Ascending aorta (tissue), 2 donors: ENCODE measurements at regions not wholly inside any gene's neighbourhood (a gene's known extent, or its start where the extent isn't known, plus 50 kb on each side); places are given as distances from the start of the nearest gene placed in this dataset.

Source experiments
- DNase-seq, 2 donors: peaks; one replicate each; pipeline ENCODE4 v3.0.0-alpha.2; 2019; ENCODE audit warnings: low spot score in 2 of 2
- H3K27ac ChIP-seq, 2 donors: fragments of 200-600 bp; sonication (generic); one replicate each; pipeline ENCODE4 v1.5.1; 2016 to 2017; ENCODE audit warnings: mild to moderate bottlenecking in 1 of 2
- H3K27me3 ChIP-seq: fragments of 200-600 bp; sonication (generic); one replicate; pipeline ENCODE4 v1.5.1; 2017
- H3K36me3 ChIP-seq, 2 donors: fragments of 200-600 bp; sonication (generic); one replicate each; pipeline ENCODE4 v1.5.1; 2016
- H3K4me1 ChIP-seq, 2 donors: fragments of 200-600 bp; sonication (generic); one replicate each; pipeline ENCODE4 v1.5.1; 2016 to 2017; ENCODE audit warnings: mild to moderate bottlenecking in 1 of 2
- H3K4me3 ChIP-seq, 2 donors: fragments of 200-600 bp; sonication (generic); one replicate each; pipeline ENCODE4 v1.5.1; 2016 to 2017; ENCODE audit warnings: mild to moderate bottlenecking in 1 of 2
- H3K9me3 ChIP-seq, 2 donors: fragments of 200-600 bp; sonication (generic); one replicate each; pipeline ENCODE4 v1.5.1; 2016
- CTCF ChIP-seq, 3 experiments: fragments of 200-600 bp in 2 of 3; fragments of 450-650 bp in 1 of 3; sonication (generic) in 2 of 3; IDR thresholded peaks; one replicate each; pipeline ENCODE4 v1.5.1; 2016 to 2019; ENCODE audit warnings: antibody characterized with exemption in 3 of 3, mild to moderate bottlenecking in 1 of 3, moderate library complexity in 1 of 3
- intact Hi-C: fragments of 100-400 bp; cut with DNase I; formaldehyde crosslinking; loops from one replicate; pipeline ENCODE4 v1.15.1; 2023

GRCh38 chr4:148515248-148515647 lies 73.0 kb upstream of the NR3C2 start:
- no peak overlapping the region for H3K27ac ChIP-seq
- H3K9me3 ChIP-seq: peaks cover 0 to 3% of the 10 kb centered on the region in 2 donors
- no peak for DNase-seq
- H3K27me3 ChIP-seq: no peaks in the 10 kb centered on the region
- no peaks in the 10 kb centered on the region for H3K4me1 ChIP-seq
- intact Hi-C loops: no loop called here
- no peak overlapping the region for H3K4me3 ChIP-seq
- TF ChIP-seq CTCF (IDR thresholded peaks at IDR 0.05): no peak
- no peaks in the 10 kb centered on the region for H3K36me3 ChIP-seq

GRCh38 chr4:148514581-148514980 lies 72.4 kb upstream of the NR3C2 start:
- no peak for TF ChIP-seq CTCF (IDR thresholded peaks at IDR 0.05)
- H3K27ac ChIP-seq: no peak overlapping the region
- H3K9me3 ChIP-seq: peaks cover 0 to 3% of the 10 kb centered on the region in 2 donors
- no peak for DNase-seq
- no peaks in the 10 kb centered on the region for H3K4me1 ChIP-seq
- no peak overlapping the region for H3K4me3 ChIP-seq
- no peaks in the 10 kb centered on the region for H3K27me3 ChIP-seq
- intact Hi-C loops: no loop called here
- H3K36me3 ChIP-seq: no peaks in the 10 kb centered on the region

GRCh38 chr4:148514041-148514440 lies 71.8 kb upstream of the NR3C2 start:
- H3K36me3 ChIP-seq: no peaks in the 10 kb centered on the region
- H3K4me1 ChIP-seq: no peaks in the 10 kb centered on the region
- intact Hi-C loops: no loop called here
- DNase-seq: no peak
- no peak overlapping the region for H3K4me3 ChIP-seq
- no peak for TF ChIP-seq CTCF (IDR thresholded peaks at IDR 0.05)
- peaks cover 0 to 3% of the 10 kb centered on the region in 2 donors for H3K9me3 ChIP-seq
- no peak overlapping the region for H3K27ac ChIP-seq
- H3K27me3 ChIP-seq: no peaks in the 10 kb centered on the region

- no peak overlapping the region for H3K4me3 ChIP-seq
- no peak for DNase-seq
Observed at GRCh38 chr4:148510211-148510610, 68.0 kb upstream of the NR3C2 start.

GRCh38 chr4:148503681-148504080 lies 61.5 kb upstream of the NR3C2 start:
- intact Hi-C loops: no loop called here
- H3K4me3 ChIP-seq: no peak overlapping the region
- no peaks in the 10 kb centered on the region for H3K27me3 ChIP-seq
- no peaks in the 10 kb centered on the region for H3K9me3 ChIP-seq
- no peak for TF ChIP-seq CTCF (IDR thresholded peaks at IDR 0.05)
- no peak overlapping the region for H3K27ac ChIP-seq
- DNase-seq: no peak
- H3K36me3 ChIP-seq: no peaks in the 10 kb centered on the region
- H3K4me1 ChIP-seq: no peaks in the 10 kb centered on the region

More at GRCh38 chr4:148510211-148510610, 68.0 kb upstream of the NR3C2 start:
- intact Hi-C loops: no loop called here
- Histone ChIP-seq H3K9me3 (no peaks in the 10 kb centered on the region), H3K36me3 (no peaks in the 10 kb centered on the region), H3K27me3 (no peaks in the 10 kb centered on the region), H3K4me1 (no peaks in the 10 kb centered on the region), H3K27ac (no peak overlapping the region)
- no peak for TF ChIP-seq CTCF (IDR thresholded peaks at IDR 0.05)

- Histone ChIP-seq H3K27me3 (no peaks in the 10 kb centered on the region), H3K4me1 (no peaks in the 10 kb centered on the region), H3K4me3 (no peak overlapping the region), H3K9me3 (no peaks in the 10 kb centered on the region), H3K27ac (no peak overlapping the region), H3K36me3 (no peaks in the 10 kb centered on the region)
- no peak for DNase-seq
- intact Hi-C loops: no loop called here
- TF ChIP-seq CTCF (IDR thresholded peaks at IDR 0.05): no peak
Observed at GRCh38 chr4:148497258-148497657, 55.0 kb upstream of the NR3C2 start.
